ENCODE measurements at regions not wholly inside any gene's neighbourhood (a gene's known extent, or its start where the extent isn't known, plus 50 kb on each side); places are given as distances from the start of the nearest gene placed in this dataset.

DNA sequence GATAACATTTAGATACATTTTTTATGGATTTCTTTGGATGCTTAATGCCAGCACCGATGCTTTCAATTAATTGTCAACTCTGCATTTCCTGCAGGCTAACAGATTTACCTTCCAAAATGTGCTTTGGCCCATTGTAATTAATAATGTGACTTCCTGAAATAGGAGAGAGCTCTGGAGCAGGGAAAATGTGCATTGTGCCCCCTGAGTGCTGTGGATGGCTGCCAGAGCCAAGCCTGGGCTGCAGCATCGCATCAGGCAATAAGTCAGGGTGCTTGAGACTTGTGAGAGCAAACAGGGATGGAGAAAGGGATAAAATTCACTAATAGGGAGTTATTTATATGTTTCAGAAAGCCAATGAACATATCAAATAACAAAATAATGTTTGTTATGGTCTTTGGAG, 133.8 kb downstream of the MOBP start:
- TF ChIP-seq EZH2 (IDR thresholded peaks at IDR 0.05; ENCODE audit: low read depth), result no peak
- TF ChIP-seq, protein P1, sequence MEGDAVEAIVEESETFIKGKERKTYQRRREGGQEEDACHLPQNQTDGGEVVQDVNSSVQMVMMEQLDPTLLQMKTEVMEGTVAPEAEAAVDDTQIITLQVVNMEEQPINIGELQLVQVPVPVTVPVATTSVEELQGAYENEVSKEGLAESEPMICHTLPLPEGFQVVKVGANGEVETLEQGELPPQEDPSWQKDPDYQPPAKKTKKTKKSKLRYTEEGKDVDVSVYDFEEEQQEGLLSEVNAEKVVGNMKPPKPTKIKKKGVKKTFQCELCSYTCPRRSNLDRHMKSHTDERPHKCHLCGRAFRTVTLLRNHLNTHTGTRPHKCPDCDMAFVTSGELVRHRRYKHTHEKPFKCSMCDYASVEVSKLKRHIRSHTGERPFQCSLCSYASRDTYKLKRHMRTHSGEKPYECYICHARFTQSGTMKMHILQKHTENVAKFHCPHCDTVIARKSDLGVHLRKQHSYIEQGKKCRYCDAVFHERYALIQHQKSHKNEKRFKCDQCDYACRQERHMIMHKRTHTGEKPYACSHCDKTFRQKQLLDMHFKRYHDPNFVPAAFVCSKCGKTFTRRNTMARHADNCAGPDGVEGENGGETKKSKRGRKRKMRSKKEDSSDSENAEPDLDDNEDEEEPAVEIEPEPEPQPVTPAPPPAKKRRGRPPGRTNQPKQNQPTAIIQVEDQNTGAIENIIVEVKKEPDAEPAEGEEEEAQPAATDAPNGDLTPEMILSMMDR (conservative IDR thresholded peaks at IDR 0.05), result no peak
